IMR-90 (cell line): ENCODE measurements at regions not wholly inside any gene's neighbourhood (a gene's known extent, or its start where the extent isn't known, plus 50 kb on each side); places are given as distances from the start of the nearest gene placed in this dataset.
A peak's percentile ranks its signal among the peaks of the same experiment; 100 is the strongest.

Source experiments
- ATAC-seq: fragments of 200-7000 bp; cut with Tn5 transposase; 2 replicates; pipeline ENCODE4 v1.9.1; 2020; ENCODE audit warnings: low read depth, mild to moderate bottlenecking, moderate library complexity
- BruUV-seq: library from RNA; stranded (reverse); fragments of 400-500 nt; replicated peaks from 2 replicates; lab custom pipeline; 2021; lab: Mats Ljungman, UMichigan
- CTCF ChIA-PET: fragments of 300-600 bp; formaldehyde crosslinking; extraction: SDS; loops from one replicate; lab custom pipeline; 2021; ENCODE audit warnings: antibody characterized with exemption; lab: Yijun Ruan, JAX
- POLR2A ChIA-PET: fragments of 300-600 bp; sonication (Branson Sonifier 250); formaldehyde crosslinking; loops from one replicate; lab custom pipeline; 2022; ENCODE audit warnings: antibody characterized with exemption; ENCODE audit not compliant: unreplicated experiment; lab: Charles Lee
- DNase-seq: peaks from one replicate; pipeline ENCODE4 v3.0.0; 2013
- H2AFZ ChIP-seq: replicated peaks from 2 replicates; pipeline ENCODE3; 2013; ENCODE audit warnings: low read length, mild to moderate bottlenecking; ENCODE audit not compliant: poor library complexity
- H2AK5ac ChIP-seq: 2 replicates; pipeline ENCODE4 v1.6.1; 2013; ENCODE audit warnings: low read depth, low read length, inconsistent platforms
- H2AK9ac ChIP-seq: replicated peaks from 2 replicates; pipeline ENCODE3; 2013; ENCODE audit warnings: mild to moderate bottlenecking, low read depth, low read length, moderate library complexity; ENCODE audit not compliant: poor library complexity
- H2BK120ac ChIP-seq: 2 replicates; pipeline ENCODE4 v1.6.1; 2013; ENCODE audit warnings: low read depth, low read length, inconsistent platforms
- H2BK15ac ChIP-seq: 3 replicates; pipeline ENCODE4 v1.6.1; 2013; ENCODE audit warnings: low read depth, low read length, inconsistent platforms
- H2BK20ac ChIP-seq: 2 replicates; pipeline ENCODE4 v1.6.1; 2013; ENCODE audit warnings: low read depth, mild to moderate bottlenecking, inconsistent platforms, low read length, moderate library complexity
- H2BK5ac ChIP-seq: 2 replicates; pipeline ENCODE4 v1.6.1; 2013; ENCODE audit warnings: mild to moderate bottlenecking, low read depth, low read length, inconsistent platforms; ENCODE audit not compliant: poor library complexity, severe bottlenecking
- H3K14ac ChIP-seq: replicated peaks from 2 replicates; pipeline ENCODE4 v1.6.1; 2013; ENCODE audit warnings: low read depth, low read length, inconsistent platforms
- H3K18ac ChIP-seq: 2 replicates; pipeline ENCODE4 v1.6.1; 2013; ENCODE audit warnings: low read depth, low read length, control low read depth
- H3K23ac ChIP-seq: 2 replicates; pipeline ENCODE4 v1.6.1; 2013; ENCODE audit warnings: low read depth, low read length, inconsistent platforms
- H3K27ac ChIP-seq: 2 replicates; pipeline ENCODE4 v1.5.1; 2013; ENCODE audit warnings: mild to moderate bottlenecking, control low read depth, low read length; ENCODE audit not compliant: insufficient read depth
- H3K27me3 ChIP-seq: 2 replicates; pipeline ENCODE4 v1.6.1; 2013; ENCODE audit warnings: low read length; ENCODE audit not compliant: control insufficient read depth, insufficient read depth
- H3K36me3 ChIP-seq: 2 replicates; pipeline ENCODE4 v1.6.1; 2013; ENCODE audit warnings: low read length, mixed read lengths; ENCODE audit not compliant: control insufficient read depth, insufficient read depth
- H3K4ac ChIP-seq: 2 replicates; pipeline ENCODE4 v1.6.1; 2013; ENCODE audit warnings: low read depth, low read length, inconsistent platforms
- H3K4me1 ChIP-seq: 2 replicates; pipeline ENCODE4 v1.6.1; 2013; ENCODE audit warnings: low read length, mixed read lengths; ENCODE audit not compliant: control insufficient read depth, insufficient read depth
- H3K4me2 ChIP-seq: 2 replicates; pipeline ENCODE4 v1.6.1; 2013; ENCODE audit warnings: low read depth, mild to moderate bottlenecking, control low read depth, low read length, moderate library complexity
- H3K4me3 ChIP-seq: 2 replicates; pipeline ENCODE4 v1.5.1; 2013; ENCODE audit warnings: low read depth, mild to moderate bottlenecking, control low read depth, low read length, moderate library complexity; ENCODE audit not compliant: insufficient read depth
- H3K56ac ChIP-seq: 2 replicates; pipeline ENCODE4 v1.6.1; 2013; ENCODE audit warnings: low read length, inconsistent platforms; ENCODE audit not compliant: insufficient read depth; ENCODE audit errors: extremely low read depth
- H3K79me1 ChIP-seq, 2 experiments: 2 replicates each; pipeline ENCODE4 v1.6.1; 2013; ENCODE audit warnings: low read length in 2 of 2, inconsistent platforms in 1 of 2, low read depth in 1 of 2
- H3K9ac ChIP-seq: 2 replicates; pipeline ENCODE4 v1.6.1; 2013; ENCODE audit warnings: low read depth, low read length, control low read depth
- H3K9me1 ChIP-seq: 2 replicates; pipeline ENCODE4 v1.6.1; 2013; ENCODE audit warnings: low read length, inconsistent platforms; ENCODE audit not compliant: insufficient read depth
- H3K9me3 ChIP-seq: 2 replicates; pipeline ENCODE4 v1.6.1; 2013; ENCODE audit warnings: low read length; ENCODE audit not compliant: control insufficient read depth, insufficient read depth
- H4K20me1 ChIP-seq: 2 replicates; pipeline ENCODE4 v1.6.1; 2013; ENCODE audit warnings: low read length, inconsistent platforms; ENCODE audit not compliant: insufficient read depth
- H4K5ac ChIP-seq: 2 replicates; pipeline ENCODE4 v1.6.1; 2013; ENCODE audit warnings: mild to moderate bottlenecking, low read depth, low read length, control low read depth
- H4K8ac ChIP-seq, 2 experiments: 2 replicates each; pipeline ENCODE4 v1.6.1; 2013; ENCODE audit warnings: low read depth in 2 of 2, low read length in 2 of 2, control low read depth in 1 of 2, inconsistent platforms in 1 of 2
- H4K91ac ChIP-seq: 2 replicates; pipeline ENCODE4 v1.6.1; 2013; ENCODE audit warnings: low read depth, low read length, inconsistent platforms; ENCODE audit not compliant: insufficient read depth
- CEBPB ChIP-seq: IDR thresholded peaks from 2 replicates; pipeline ENCODE4 v1.6.1; 2012; ENCODE audit warnings: low read depth, low read length, improper control_type of control experiment
- NFE2L2 ChIP-seq: fragments of 150-350 bp; IDR thresholded peaks from 2 replicates; pipeline ENCODE4 v1.6.1; 2016; ENCODE audit warnings: low read depth, mild to moderate bottlenecking, low read length
- POLR2A ChIP-seq: IDR thresholded peaks from 2 replicates; pipeline ENCODE4 v1.6.1; 2012; ENCODE audit warnings: mild to moderate bottlenecking, low read depth, low read length
- SMC3 ChIP-seq: fragments of 150-350 bp; IDR thresholded peaks from 2 replicates; pipeline ENCODE4 v1.6.1; 2016; ENCODE audit warnings: low read depth, mild to moderate bottlenecking, antibody characterized with exemption, low read length, moderate library complexity
- WGBS, 2 experiments: methylation state at CpG; one replicate each; pipeline versions ENCODE4 v1.1.5 to v1.1.7; 2013; ENCODE audit warnings: missing lambda C conversion rate in 2 of 2; ENCODE audit not compliant: insufficient read length in 1 of 2; ENCODE audit errors: extremely low coverage in 2 of 2; 5-methylcytosine and 5-hydroxymethylcytosine counted together
- dilution Hi-C: fragments of 300-500 bp; cut with HindIII; formaldehyde crosslinking; loops from one replicate; pipeline ENCODE4 v1.14.3; 2018; ENCODE audit warnings: low sequenced_read_pairs; ENCODE audit not compliant: unreplicated experiment
- in situ Hi-C: fragments of 300-500 bp; cut with MboI; formaldehyde crosslinking; loops from 3 replicates; pipeline ENCODE4 v1.14.3; 2019; ENCODE audit warnings: low sequenced_read_pairs, inconsistent platforms, mixed read lengths
- intact Hi-C: fragments of 100-400 bp; cut with micrococcal nuclease; formaldehyde crosslinking; loops from 2 replicates; pipeline ENCODE4 v1.10.0; 2022

- no peaks in the 10 kb centered on the region for H3K27me3 ChIP-seq
- H4K8ac ChIP-seq, result no peak overlapping the region; a peak in 1 of 4 replicates
- no peak overlapping the region for H3K9ac ChIP-seq
- DNase-seq (peak; percentile 24), ATAC-seq (peak; percentile 49)
- H4K5ac ChIP-seq, result no peak overlapping the region
- H3K23ac ChIP-seq, result no peak overlapping the region
- no peaks in the 10 kb centered on the region for H3K9me1 ChIP-seq
- no peak overlapping the region for H2BK120ac ChIP-seq
- in situ Hi-C loops (no loop called here), intact Hi-C loops (no loop called here), dilution Hi-C loops (no loop called here)
- no peaks in the 10 kb centered on the region for H3K4me1 ChIP-seq
- no peak overlapping the region for H3K14ac ChIP-seq
- H2BK5ac ChIP-seq, result no peak overlapping the region
- H3K18ac ChIP-seq, result no peak overlapping the region
- no peak overlapping the region for H3K4ac ChIP-seq
- no peak overlapping the region for H2BK15ac ChIP-seq
- no peaks in the 10 kb centered on the region for H3K79me1 ChIP-seq
- H3K4me2 ChIP-seq, result peak overlapping the region; percentile 56; the same call in 1 of the 2 replicates
- WGBS, 2 experiments, result no CpG with 5 or more reads among the region's 8 CpGs
- TF ChIP-seq NFE2L2 (no peak), CEBPB (peak; percentile 76), SMC3 (no peak), POLR2A (no peak)
- ChIA-PET CTCF (interaction anchor here (0.5 kb wide), 1 partner anchor 15 kb away, joined by 3 read pairs; no protein-coding TSS in a partner anchor), POLR2A (no interaction called here)
- no peak overlapping the region for H3K27ac ChIP-seq
- no peak overlapping the region for H2AK9ac ChIP-seq
- H2AK5ac ChIP-seq, result no peak overlapping the region
- no peak overlapping the region for H3K4me3 ChIP-seq
- no peaks in the 10 kb centered on the region for H3K36me3 ChIP-seq
- no peak overlapping the region for H3K56ac ChIP-seq
- no peak overlapping the region for H4K91ac ChIP-seq
- H2AFZ ChIP-seq, result peak overlapping the region; percentile 70
- no TSS peak for BruUV-seq
- H2BK20ac ChIP-seq, result no peak overlapping the region
- no peaks in the 10 kb centered on the region for H3K9me3 ChIP-seq
- H4K20me1 ChIP-seq, result no peaks in the 10 kb centered on the region
Observed at GRCh38 chr3:59115364-59116232, 65.8 kb upstream of the CFAP20DC start.
